HG03432 (cell line): ENCODE measurements at regions not wholly inside any gene's neighbourhood (a gene's known extent, or its start where the extent isn't known, plus 50 kb on each side); places are given as distances from the start of the nearest gene placed in this dataset.

ENCODE experiments used
- ATAC-seq: cut with Tn5 transposase; IDR thresholded peaks from one replicate; pipeline ENCODE4 v1.9.1; 2021; ENCODE audit warnings: mild to moderate bottlenecking, moderate library complexity; ENCODE audit not compliant: unreplicated experiment

GRCh38 chr12:47024463-47024862 lies 55.0 kb upstream of the PCED1B start:
- ATAC-seq = no peak

- ATAC-seq = no peak
Measured at GRCh38 chr12:47025349-47025748, 54.1 kb upstream of the PCED1B start.

DNA sequence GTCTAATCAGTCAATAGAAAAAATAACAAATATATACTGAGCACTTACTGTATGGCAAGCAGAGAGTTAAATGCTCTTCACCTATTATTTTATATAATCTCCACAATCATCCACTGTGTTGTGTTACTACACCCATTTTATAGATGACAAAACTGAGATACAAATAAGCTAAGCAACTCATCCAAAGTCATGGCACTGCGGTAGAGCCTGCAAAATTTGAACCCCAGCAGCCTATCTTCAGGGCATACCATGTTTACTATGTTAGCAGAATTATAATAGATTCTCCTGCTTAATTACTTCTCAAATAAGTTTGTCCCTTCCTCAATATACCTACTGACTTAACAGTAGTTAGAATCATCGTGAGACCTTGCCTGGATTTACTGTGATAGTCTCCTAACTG lies 53.6 kb upstream of the PCED1B start:
- ATAC-seq = no peak

DNA sequence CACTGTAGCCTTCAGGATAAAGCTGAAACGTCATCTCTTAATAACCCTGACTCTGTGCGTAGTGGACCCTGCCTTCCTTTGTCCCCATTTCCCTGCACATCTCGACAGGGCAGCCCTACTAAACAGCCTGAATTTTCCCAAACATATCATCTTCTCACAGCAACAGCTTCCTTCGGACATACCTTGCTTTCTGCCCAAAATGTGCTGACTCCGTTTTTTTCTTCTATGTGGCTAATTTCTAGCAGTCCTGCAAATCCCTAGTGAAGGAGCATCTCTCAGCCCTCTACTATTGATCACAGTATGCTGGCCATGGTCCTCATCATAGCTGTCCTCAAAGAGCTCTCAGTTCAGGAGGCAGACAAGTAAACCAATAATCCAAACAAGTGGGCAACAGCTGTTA lies 53.1 kb upstream of the PCED1B start:
- ATAC-seq = no peak
